Pons (tissue), 1 donor: ENCODE measurements at regions not wholly inside any gene's neighbourhood (a gene's known extent, or its start where the extent isn't known, plus 50 kb on each side); places are given as distances from the start of the nearest gene placed in this dataset.
"Not testable (repeated sequence)": the region's sequence is repeated elsewhere in the genome, so short reads cannot be mapped to it uniquely, and the experiment has no call there.

Source experiments
- DNase-seq: peaks from one replicate; pipeline ENCODE4 v3.0.0-alpha.2; 2016; ENCODE audit warnings: low spot score

GRCh38 chr12:5310151-5310550, 121.8 kb upstream of the NTF3 start:
- DNase-seq = no peak

- DNase-seq = no peak
Observed at GRCh38 chr12:5317556-5317955, 114.4 kb upstream of the NTF3 start.

- DNase-seq = no peak
Observed at GRCh38 chr12:5318874-5319273, 113.0 kb upstream of the NTF3 start.

DNA sequence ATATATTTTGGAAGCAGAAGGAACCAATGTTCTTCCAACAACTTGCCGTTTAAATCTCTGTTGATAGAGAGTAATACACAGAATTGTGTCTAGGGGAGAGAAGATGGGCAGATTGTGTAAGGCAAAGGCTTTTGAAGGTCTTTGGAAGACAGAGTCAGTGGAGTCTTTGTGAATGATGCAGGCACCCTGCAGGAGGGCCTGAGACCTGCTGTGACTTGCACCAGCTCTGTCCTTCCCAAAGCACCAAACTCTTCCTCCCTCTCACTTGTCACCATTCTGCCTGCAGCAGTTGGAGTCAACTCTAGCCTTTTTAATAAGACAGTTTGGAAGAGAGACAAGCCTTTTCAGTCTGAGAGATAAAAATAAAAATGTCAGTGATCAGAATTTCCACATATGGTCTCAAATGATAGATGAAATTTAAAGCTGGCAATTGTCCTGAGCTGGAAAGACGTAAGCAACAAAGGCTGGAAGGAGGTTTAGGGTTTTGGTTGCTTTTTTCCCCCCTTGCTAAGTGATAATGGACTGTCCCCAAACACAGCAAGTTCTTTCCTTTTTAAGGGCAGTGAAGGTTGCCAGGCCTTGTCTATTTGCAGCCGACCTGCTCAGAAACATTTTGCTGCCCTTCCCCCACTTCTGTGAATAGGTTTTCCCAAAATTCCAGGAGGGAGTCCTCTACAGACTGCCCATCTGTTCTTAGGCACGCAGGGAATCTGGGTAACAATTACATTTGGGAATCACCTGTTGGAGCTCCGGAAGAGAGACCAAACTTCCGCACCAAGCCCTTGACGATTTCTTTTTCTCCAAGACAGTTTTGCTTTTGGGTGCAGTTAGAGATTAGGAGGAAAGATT, 103.0 kb upstream of the NTF3 start:
- peak; percentile 31 for DNase-seq

GRCh38 chr12:5332551-5332950, 99.4 kb upstream of the NTF3 start:
- no peak for DNase-seq

DNA sequence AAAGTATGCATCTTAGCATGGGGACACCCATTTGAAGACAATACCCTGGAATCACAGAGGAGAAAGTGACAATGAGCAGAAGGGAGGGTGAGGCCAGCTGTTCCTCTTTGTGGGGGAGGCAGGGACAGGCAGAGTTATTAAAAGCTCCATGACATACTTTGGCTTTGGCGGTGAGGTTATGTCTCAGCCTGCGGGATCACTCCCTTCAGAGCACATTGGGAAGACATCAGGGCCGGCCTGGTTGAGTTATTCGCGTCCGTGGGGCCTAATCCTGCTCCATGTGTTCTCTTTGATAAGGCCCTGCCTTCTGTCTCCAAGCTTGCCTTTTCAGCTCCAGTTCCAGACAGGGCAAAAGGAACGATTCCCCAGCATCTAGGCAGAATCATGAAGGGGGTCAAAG, 98.8 kb upstream of the NTF3 start:
- DNase-seq = no peak

GRCh38 chr12:5335069-5335468, 96.8 kb upstream of the NTF3 start:
- DNase-seq = no peak

DNA sequence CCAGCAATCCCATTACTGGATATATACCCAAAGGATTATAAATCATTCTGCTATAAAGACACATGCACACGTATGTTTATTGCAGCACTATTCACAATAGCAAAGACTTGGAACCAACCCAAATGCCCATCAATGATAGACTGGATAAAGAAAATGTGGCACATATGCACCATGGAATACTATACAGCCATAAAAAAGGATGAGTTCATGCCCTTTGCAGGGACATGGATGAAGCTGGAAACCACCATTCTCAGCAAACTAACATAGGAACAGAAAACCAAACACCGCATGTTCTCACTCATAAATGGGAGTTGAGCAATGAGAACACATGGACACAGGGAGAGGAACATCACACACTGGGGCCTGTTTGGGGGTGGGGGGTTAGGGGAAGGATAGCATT, 90.8 kb upstream of the NTF3 start:
- DNase-seq = not testable (repeated sequence)

DNA sequence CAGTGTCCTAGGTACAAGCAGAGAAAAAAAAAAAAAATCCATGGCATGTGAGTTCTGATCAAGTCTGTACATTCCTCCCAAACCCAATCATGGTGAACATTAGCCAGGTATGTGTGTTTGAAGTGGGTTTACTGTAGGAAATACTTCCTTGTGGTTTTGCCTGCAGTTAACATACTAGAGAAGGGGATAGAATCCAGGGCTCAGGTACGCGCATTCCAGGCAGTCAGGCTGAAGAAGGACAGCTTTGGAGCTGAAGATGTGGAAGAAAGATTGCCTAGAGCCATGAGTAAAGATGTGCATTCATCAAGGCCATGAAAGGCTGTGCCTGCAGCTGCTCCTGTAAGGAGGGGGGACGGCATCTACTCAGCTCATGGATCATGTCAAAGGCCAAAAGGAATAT, 88.2 kb upstream of the NTF3 start:
- DNase-seq = no peak

GRCh38 chr12:5344131-5344530, 87.8 kb upstream of the NTF3 start:
- no peak for DNase-seq

GRCh38 chr12:5345534-5345933, 86.4 kb upstream of the NTF3 start:
- DNase-seq = no peak

- DNase-seq = no peak
Observed at GRCh38 chr12:5348057-5348456, 83.9 kb upstream of the NTF3 start.

- no peak for DNase-seq
Observed at GRCh38 chr12:5348491-5348890, 83.4 kb upstream of the NTF3 start.

GRCh38 chr12:5364036-5364770, 67.7 kb upstream of the NTF3 start:
- DNase-seq = no peak

- DNase-seq = no peak
Observed at GRCh38 chr12:5369298-5369697, 62.6 kb upstream of the NTF3 start.

GRCh38 chr12:5371631-5372030, 60.3 kb upstream of the NTF3 start:
- DNase-seq = no peak

GRCh38 chr12:5374713-5375112, 57.2 kb upstream of the NTF3 start:
- DNase-seq = no peak

GRCh38 chr12:5375547-5376295, 56.2 kb upstream of the NTF3 start:
- DNase-seq = no peak

- no peak for DNase-seq
Observed at GRCh38 chr12:5376591-5377207, 55.2 kb upstream of the NTF3 start.

DNA sequence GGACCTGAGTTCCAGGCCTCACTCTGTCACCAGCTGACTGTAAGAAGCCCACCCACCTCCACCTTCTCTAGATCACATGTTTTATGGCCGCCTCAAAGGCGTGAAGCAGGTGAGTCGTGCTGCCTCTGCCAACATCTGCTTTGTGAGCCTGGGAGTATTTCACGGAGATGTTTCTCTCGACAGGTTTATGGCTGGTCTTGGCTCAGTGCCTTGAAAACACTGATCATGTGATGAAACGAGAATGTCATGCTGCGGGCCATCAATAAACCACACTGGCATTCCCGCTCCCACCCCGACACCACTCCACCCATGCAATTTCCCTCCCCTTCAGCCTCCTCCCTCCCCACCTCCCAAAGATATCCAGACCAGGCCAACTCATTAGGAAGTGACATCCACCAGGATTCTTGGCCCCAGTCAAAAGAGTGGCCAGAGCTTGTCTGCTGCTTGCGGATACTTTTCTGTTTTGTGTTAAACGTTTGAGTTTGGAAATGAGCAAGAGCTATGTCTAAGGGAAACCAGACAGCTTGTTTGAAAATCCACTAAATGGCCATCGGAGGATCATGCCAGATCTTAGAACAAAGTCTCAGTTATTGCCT, 53.8 kb upstream of the NTF3 start:
- no peak for DNase-seq

DNA sequence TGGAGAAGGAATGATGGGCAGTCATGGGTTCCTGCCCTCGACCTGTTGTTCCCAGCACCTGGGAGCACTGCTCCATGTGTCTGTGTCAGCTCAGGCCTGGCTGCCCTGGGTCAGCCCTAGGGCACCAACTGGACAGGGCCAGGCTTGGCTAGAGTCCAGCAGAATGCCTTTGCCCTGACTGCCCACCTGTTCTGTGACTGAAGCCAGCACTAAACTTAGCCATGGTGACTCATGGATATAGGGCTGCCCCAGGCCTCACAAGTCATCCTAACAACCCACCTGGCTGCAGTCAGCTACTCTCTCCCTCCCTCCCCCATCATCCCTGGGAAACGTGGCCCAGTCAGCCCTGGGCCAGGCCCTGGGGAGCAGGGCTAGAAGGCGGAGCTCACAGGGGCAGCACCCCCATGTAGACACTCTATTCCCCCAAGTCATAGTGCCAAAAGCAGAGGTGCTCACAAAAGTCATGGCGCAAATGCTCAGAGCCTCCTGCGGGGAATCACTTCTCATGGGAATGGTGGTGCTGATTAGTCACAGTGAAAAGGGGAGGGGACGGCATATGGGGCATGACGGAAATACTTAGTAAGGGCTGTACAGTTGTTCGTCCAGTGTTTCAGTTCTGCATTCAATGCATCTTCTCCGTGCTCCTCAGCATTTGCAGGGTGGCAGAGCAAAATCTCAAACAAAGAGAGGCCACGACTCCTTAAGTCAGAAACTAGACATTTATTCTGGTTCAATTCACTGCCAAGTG, 52.0 kb upstream of the NTF3 start:
- DNase-seq = no peak
